Neural cell (in vitro differentiated cells): ENCODE measurements at regions not wholly inside any gene's neighbourhood (a gene's known extent, or its start where the extent isn't known, plus 50 kb on each side); places are given as distances from the start of the nearest gene placed in this dataset.

Experiments used
- H2AFZ ChIP-seq: fragments of 200-600, 300-800 bp; sonication (generic), shearing (Covaris generic); 2 replicates; pipeline ENCODE4 v1.6.0; 2014; ENCODE audit warnings: low read depth, mild to moderate bottlenecking, antibody characterized with exemption, low read length, moderate library complexity
- H3F3A ChIP-seq: fragments of 200-600 bp; shearing (Covaris generic); 2 replicates; pipeline ENCODE4 v1.6.1; 2016; ENCODE audit warnings: mild to moderate bottlenecking, moderate library complexity, mixed read lengths, antibody characterized with exemption, low read length; ENCODE audit not compliant: insufficient read depth, poor library complexity, severe bottlenecking
- H3K27ac ChIP-seq: fragments of 200-600, 300-800 bp; sonication (generic), shearing (Covaris generic); 2 replicates; pipeline ENCODE4 v1.5.1; 2014; ENCODE audit warnings: mild to moderate bottlenecking, low read length, moderate library complexity
- H3K27me3 ChIP-seq: fragments of 300-800, 200-600 bp; sonication (generic), shearing (Covaris generic); 2 replicates; pipeline ENCODE4 v1.6.0; 2014; ENCODE audit warnings: mild to moderate bottlenecking, low read depth, low read length, moderate library complexity; ENCODE audit not compliant: insufficient read depth
- H3K36me3 ChIP-seq: fragments of 300-800, 200-600 bp; sonication (generic), shearing (Covaris generic); 2 replicates; pipeline ENCODE4 v1.5.1; 2014; ENCODE audit warnings: mild to moderate bottlenecking, antibody characterized with exemption, low read length, moderate library complexity; ENCODE audit not compliant: insufficient read depth
- H3K4me2 ChIP-seq: fragments of 300-800, 200-600 bp; sonication (generic), shearing (Covaris generic); 2 replicates; pipeline ENCODE4 v1.6.0; 2014; ENCODE audit warnings: mild to moderate bottlenecking, low read length
- H3K4me3 ChIP-seq: fragments of 300-800, 200-600 bp; sonication (generic), shearing (Covaris generic); 2 replicates; pipeline ENCODE4 v1.5.1; 2014; ENCODE audit warnings: mild to moderate bottlenecking, low read length, moderate library complexity
- H3K79me2 ChIP-seq: fragments of 200-600 bp; shearing (Covaris generic); replicated peaks from 2 replicates; pipeline ENCODE4 v1.6.0; 2014; ENCODE audit warnings: mild to moderate bottlenecking, low read length, moderate library complexity; ENCODE audit not compliant: insufficient read depth
- H3K9ac ChIP-seq: fragments of 300-800, 200-600 bp; sonication (generic), shearing (Covaris generic); 2 replicates; pipeline ENCODE4 v1.6.1; 2016; ENCODE audit warnings: mild to moderate bottlenecking, low read length, mixed read lengths
- H3K9me2 ChIP-seq: fragments of 200-600 bp; shearing (Covaris generic); 2 replicates; pipeline ENCODE4 v1.6.1; 2016; ENCODE audit warnings: mild to moderate bottlenecking, low read length, mixed read lengths; ENCODE audit not compliant: insufficient read depth
- H3K9me3 ChIP-seq: fragments of 200-600, 300-800 bp; sonication (generic), shearing (Covaris generic); 2 replicates; pipeline ENCODE4 v1.6.1; 2016; ENCODE audit warnings: mild to moderate bottlenecking, mixed run types, low read length, moderate library complexity, mixed read lengths
- H4K20me1 ChIP-seq: fragments of 200-600 bp; shearing (Covaris generic); 2 replicates; pipeline ENCODE4 v1.6.1; 2016; ENCODE audit warnings: mild to moderate bottlenecking, mixed run types; ENCODE audit not compliant: insufficient read depth
- CTCF ChIP-seq: fragments of 450-650 bp; IDR thresholded peaks from 2 replicates; pipeline ENCODE4 v1.5.1; 2014; ENCODE audit warnings: antibody characterized with exemption, mild to moderate bottlenecking, moderate library complexity; ENCODE audit not compliant: poor library complexity, severe bottlenecking
- EP300 ChIP-seq: fragments of 450-650 bp; conservative IDR thresholded peaks from 2 replicates; pipeline ENCODE4 v1.6.1; 2014; ENCODE audit warnings: antibody characterized with exemption, mild to moderate bottlenecking, moderate library complexity; ENCODE audit not compliant: poor library complexity, severe bottlenecking
- EZH2 ChIP-seq: fragments of 200-600, 300-800 bp; shearing (Covaris generic), sonication (generic); IDR thresholded peaks from 2 replicates; pipeline ENCODE4 v1.6.1; 2014; ENCODE audit warnings: antibody characterized with exemption, low read length, borderline replicate concordance, mild to moderate bottlenecking; ENCODE audit not compliant: insufficient read depth, poor library complexity, severe bottlenecking
- MXI1 ChIP-seq: fragments of 450-650 bp; conservative IDR thresholded peaks from 2 replicates; pipeline ENCODE4 v1.6.1; 2014; ENCODE audit warnings: antibody characterized with exemption, mild to moderate bottlenecking; ENCODE audit not compliant: poor library complexity, severe bottlenecking
- POLR2AphosphoS5 ChIP-seq: IDR thresholded peaks from 2 replicates; pipeline ENCODE4 v1.6.1; 2012
- RAD21 ChIP-seq: fragments of 450-650 bp; conservative IDR thresholded peaks from 2 replicates; pipeline ENCODE4 v1.6.1; 2014; ENCODE audit warnings: antibody characterized with exemption, mild to moderate bottlenecking, moderate library complexity
- REST ChIP-seq: IDR thresholded peaks from 2 replicates; pipeline ENCODE4 v1.6.1; 2012; ENCODE audit warnings: borderline replicate concordance
- SMC3 ChIP-seq: fragments of 450-650 bp; conservative IDR thresholded peaks from 2 replicates; pipeline ENCODE4 v1.6.1; 2014; ENCODE audit warnings: antibody characterized with exemption, mild to moderate bottlenecking, moderate library complexity; ENCODE audit not compliant: poor library complexity
- TAF1 ChIP-seq: IDR thresholded peaks from 2 replicates; pipeline ENCODE4 v1.6.1; 2012; ENCODE audit warnings: low read depth

GRCh38 chr1:43104027-43104763, 67.9 kb downstream of the EBNA1BP2 start:
- Histone ChIP-seq H4K20me1 (no peaks in the 10 kb centered on the region), H3K79me2 (no peaks in the 10 kb centered on the region), H3K4me2 (no peak overlapping the region), H3K9me2 (no peaks in the 10 kb centered on the region), H3K9me3 (no peaks in the 10 kb centered on the region), H3K36me3 (no peaks in the 10 kb centered on the region), H2AFZ (no peak overlapping the region), H3K4me3 (no peak overlapping the region), H3F3A (no peaks in the 10 kb centered on the region), H3K27me3 (no peaks in the 10 kb centered on the region), H3K9ac (no peak overlapping the region), H3K27ac (no peak overlapping the region)
- no peak for TF ChIP-seq MXI1
- TF ChIP-seq REST, result no peak
- TF ChIP-seq TAF1, result no peak
- no peak for TF ChIP-seq CTCF
- TF ChIP-seq EP300, result no peak
- TF ChIP-seq SMC3, result no peak
- TF ChIP-seq POLR2AphosphoS5, result no peak
- no peak for TF ChIP-seq RAD21
- TF ChIP-seq EZH2, result no peak

GRCh38 chr1:43101061-43101460, 71.0 kb downstream of the EBNA1BP2 start:
- Histone ChIP-seq H3K9me3 (no peaks in the 10 kb centered on the region), H3K27me3 (no peaks in the 10 kb centered on the region), H3K9ac (no peak overlapping the region), H3K27ac (no peak overlapping the region), H2AFZ (no peak overlapping the region), H3F3A (no peaks in the 10 kb centered on the region), H3K9me2 (no peaks in the 10 kb centered on the region), H3K4me3 (no peak overlapping the region), H3K4me2 (no peak overlapping the region), H3K36me3 (no peaks in the 10 kb centered on the region), H3K79me2 (no peaks in the 10 kb centered on the region), H4K20me1 (no peaks in the 10 kb centered on the region)
- TF ChIP-seq POLR2AphosphoS5, result no peak
- TF ChIP-seq MXI1, result no peak
- no peak for TF ChIP-seq EZH2
- TF ChIP-seq RAD21, result no peak
- TF ChIP-seq TAF1, result no peak
- no peak for TF ChIP-seq SMC3
